Spleen (tissue), 7 donors: ENCODE measurements at regions not wholly inside any gene's neighbourhood (a gene's known extent, or its start where the extent isn't known, plus 50 kb on each side); places are given as distances from the start of the nearest gene placed in this dataset.

Experiments
- CTCF ChIP-seq, 11 experiments: fragments of 200-600 bp in 7 of 11; fragments of 450-650 bp in 4 of 11; sonication (generic) in 4 of 11; IDR thresholded peaks in 8 of 11; conservative IDR thresholded peaks in 3 of 11; 1 replicate in 7 of 11; 2 replicates in 4 of 11; pipeline versions ENCODE4 v1.4.0 to v1.8.0; 2016 to 2021; ENCODE audit warnings: antibody characterized with exemption in 11 of 11, inconsistent platforms in 4 of 11, mild to moderate bottlenecking in 1 of 11
- POLR2AphosphoS5 ChIP-seq, 3 donors: sonication (generic); formaldehyde crosslinking; IDR thresholded peaks; one replicate each; pipeline ENCODE4 v1.5.1; 2017; ENCODE audit warnings: antibody characterized with exemption in 3 of 3
- donor health status: DM: no; HTN: no; CAD: no; lungs with moderate emphysema.
- donor health status: DM: no; HTN: no; CAD: no.
- donor health status: DM: no; HTN: no; CAD: no.

- TF ChIP-seq CTCF (IDR thresholded peaks at IDR 0.05 in 8 of 11, conservative IDR thresholded peaks at IDR 0.05 in 3 of 11) = no peak
- no peak for TF ChIP-seq POLR2AphosphoS5 (IDR thresholded peaks at IDR 0.05)
Measured at GRCh38 chr7:119123326-119123725, 898.8 kb downstream of the ANKRD7 start.
